ENCODE measurements at regions not wholly inside any gene's neighbourhood (a gene's known extent, or its start where the extent isn't known, plus 50 kb on each side); places are given as distances from the start of the nearest gene placed in this dataset.

GRCh38 chr7:106433377-106433776, 148.6 kb upstream of the NAMPT start:
- no peak overlapping the region for H3K4me3 ChIP-seq (ENCODE audit: low read length)
- TF ChIP-seq ZNF274 (IDR thresholded peaks at IDR 0.05; ENCODE audit: low read depth, low read length), result no peak

GRCh38 chr7:106430535-106431455, 146.0 kb upstream of the NAMPT start:
- no peak for TF ChIP-seq ZNF274 (IDR thresholded peaks at IDR 0.05; ENCODE audit: low read depth, low read length)
- H3K4me3 ChIP-seq (ENCODE audit: low read length), result no peak overlapping the region

GRCh38 chr7:106430103-106430502, 145.3 kb upstream of the NAMPT start:
- no peak overlapping the region for H3K4me3 ChIP-seq (ENCODE audit: low read length)
- TF ChIP-seq ZNF274 (IDR thresholded peaks at IDR 0.05; ENCODE audit: low read depth, low read length), result no peak

- TF ChIP-seq ZNF274 (IDR thresholded peaks at IDR 0.05; ENCODE audit: low read depth, low read length), result no peak
- H3K4me3 ChIP-seq (ENCODE audit: low read length), result no peak overlapping the region
These were observed 142.0 kb upstream of the NAMPT start for GRCh38 chr7:106426803-106427202.

GRCh38 chr7:106425017-106425719, 140.4 kb upstream of the NAMPT start:
- peak overlapping the region; percentile 3; the same call in 1 of the 2 replicates for H3K4me3 ChIP-seq (ENCODE audit: low read length)
- no peak for TF ChIP-seq ZNF274 (IDR thresholded peaks at IDR 0.05; ENCODE audit: low read depth, low read length)

- H3K4me3 ChIP-seq (ENCODE audit: low read length), result no peak overlapping the region
- no peak for TF ChIP-seq ZNF274 (IDR thresholded peaks at IDR 0.05; ENCODE audit: low read depth, low read length)
These were observed 139.8 kb upstream of the NAMPT start for GRCh38 chr7:106424476-106425016.

GRCh38 chr7:106423821-106424475, 139.2 kb upstream of the NAMPT start:
- no peak overlapping the region for H3K4me3 ChIP-seq (ENCODE audit: low read length)
- no peak for TF ChIP-seq ZNF274 (IDR thresholded peaks at IDR 0.05; ENCODE audit: low read depth, low read length)

GRCh38 chr7:106423111-106423510, 138.3 kb upstream of the NAMPT start:
- TF ChIP-seq ZNF274 (IDR thresholded peaks at IDR 0.05; ENCODE audit: low read depth, low read length), result no peak
- H3K4me3 ChIP-seq (ENCODE audit: low read length), result no peak overlapping the region

GRCh38 chr7:106421181-106421762, 136.5 kb upstream of the NAMPT start:
- no peak for TF ChIP-seq ZNF274 (IDR thresholded peaks at IDR 0.05; ENCODE audit: low read depth, low read length)
- no peak overlapping the region for H3K4me3 ChIP-seq (ENCODE audit: low read length)

GRCh38 chr7:106420736-106421135, 136.0 kb upstream of the NAMPT start:
- no peak overlapping the region for H3K4me3 ChIP-seq (ENCODE audit: low read length)
- no peak for TF ChIP-seq ZNF274 (IDR thresholded peaks at IDR 0.05; ENCODE audit: low read depth, low read length)

- TF ChIP-seq ZNF274 (IDR thresholded peaks at IDR 0.05; ENCODE audit: low read depth, low read length), result no peak
- no peak overlapping the region for H3K4me3 ChIP-seq (ENCODE audit: low read length)
These were observed 135.4 kb upstream of the NAMPT start for GRCh38 chr7:106420210-106420609.

- no peak overlapping the region for H3K4me3 ChIP-seq (ENCODE audit: low read length)
- no peak for TF ChIP-seq ZNF274 (IDR thresholded peaks at IDR 0.05; ENCODE audit: low read depth, low read length)
These were observed 134.8 kb upstream of the NAMPT start for GRCh38 chr7:106419455-106420182.

GRCh38 chr7:106418526-106418925, 133.7 kb upstream of the NAMPT start:
- no peak overlapping the region for H3K4me3 ChIP-seq (ENCODE audit: low read length)
- TF ChIP-seq ZNF274 (IDR thresholded peaks at IDR 0.05; ENCODE audit: low read depth, low read length), result no peak

Measured in GM08714 (cell line).